H1 (cell line): ENCODE measurements at regions not wholly inside any gene's neighbourhood (a gene's known extent, or its start where the extent isn't known, plus 50 kb on each side); places are given as distances from the start of the nearest gene placed in this dataset.

Experiments used
- CREB1 ChIP-seq: IDR thresholded peaks from 2 replicates; pipeline ENCODE4 v1.6.1; 2012; ENCODE audit warnings: inconsistent platforms
- POLR2A ChIP-seq, 2 experiments: IDR thresholded peaks; 1 replicate in 1 of 2; 2 replicates in 1 of 2; pipeline ENCODE4 v1.6.1; 2011; ENCODE audit warnings: low read depth in 2 of 2, low read length in 2 of 2, mild to moderate bottlenecking in 2 of 2; ENCODE audit errors: control extremely low read depth in 1 of 2
- SUZ12 ChIP-seq: fragments of 200-600 bp; sonication (generic); IDR thresholded peaks from 2 replicates; pipeline ENCODE4 v1.6.1; 2012; ENCODE audit warnings: mild to moderate bottlenecking, inconsistent platforms, low read length, moderate library complexity, mixed read lengths
- TF ChIP-seq, protein P1 (sequence below): fragments of 300-600 bp; sonication (generic); IDR thresholded peaks from 2 replicates; pipeline ENCODE4 v1.7.1; 2012; ENCODE audit warnings: low read length, moderate library complexity, mild to moderate bottlenecking, inconsistent platforms; ENCODE audit not compliant: insufficient replicate concordance
- TF ChIP-seq, protein P2 (sequence below): IDR thresholded peaks from 2 replicates; pipeline ENCODE4 v1.6.1; 2012; ENCODE audit warnings: inconsistent platforms

DNA sequence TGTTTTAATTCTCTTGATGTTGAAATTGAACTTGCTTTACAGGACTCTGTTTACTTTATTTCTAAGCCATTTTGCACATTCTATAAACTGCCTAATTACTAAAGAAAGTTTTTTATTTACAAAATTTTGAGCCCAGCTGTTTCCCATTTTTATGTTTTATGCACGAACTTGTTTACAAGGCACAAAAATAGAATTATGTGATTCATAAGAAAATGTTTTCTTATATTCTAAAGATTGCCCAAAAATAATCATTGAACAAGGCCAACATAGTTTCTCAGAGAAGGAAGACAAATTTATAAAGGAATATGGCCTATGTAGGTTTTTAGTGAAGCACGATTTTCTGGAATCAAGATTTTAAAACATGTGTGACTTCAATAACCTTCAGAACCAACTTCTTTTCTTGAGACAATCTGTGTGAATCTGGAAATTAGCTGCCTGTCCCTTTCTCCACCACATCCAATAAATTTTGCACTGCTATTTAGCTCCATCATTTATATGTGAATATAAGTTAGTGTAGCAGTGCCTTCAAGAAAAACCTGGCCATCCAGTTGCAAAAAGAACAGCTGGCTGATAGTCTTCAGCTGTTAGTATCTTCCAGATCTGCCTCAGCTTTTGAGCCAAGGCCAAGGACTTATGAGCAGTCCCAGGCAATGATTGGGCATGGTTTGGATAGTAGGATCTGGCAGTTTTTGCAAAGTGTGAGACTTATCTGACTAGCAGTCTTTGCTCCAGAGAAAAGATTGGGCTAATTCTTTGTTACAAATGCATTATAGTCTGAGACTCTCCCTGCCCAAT is 253.2 kb upstream of the COL3A1 start (continued):
- TF ChIP-seq CREB1 = no peak
- no peak for TF ChIP-seq POLR2A (IDR thresholded peaks at IDR 0.05; ENCODE audit: control extremely low read depth in 1 of 2, low read depth in 2 of 2, low read length in 2 of 2)
- TF ChIP-seq, protein P1, sequence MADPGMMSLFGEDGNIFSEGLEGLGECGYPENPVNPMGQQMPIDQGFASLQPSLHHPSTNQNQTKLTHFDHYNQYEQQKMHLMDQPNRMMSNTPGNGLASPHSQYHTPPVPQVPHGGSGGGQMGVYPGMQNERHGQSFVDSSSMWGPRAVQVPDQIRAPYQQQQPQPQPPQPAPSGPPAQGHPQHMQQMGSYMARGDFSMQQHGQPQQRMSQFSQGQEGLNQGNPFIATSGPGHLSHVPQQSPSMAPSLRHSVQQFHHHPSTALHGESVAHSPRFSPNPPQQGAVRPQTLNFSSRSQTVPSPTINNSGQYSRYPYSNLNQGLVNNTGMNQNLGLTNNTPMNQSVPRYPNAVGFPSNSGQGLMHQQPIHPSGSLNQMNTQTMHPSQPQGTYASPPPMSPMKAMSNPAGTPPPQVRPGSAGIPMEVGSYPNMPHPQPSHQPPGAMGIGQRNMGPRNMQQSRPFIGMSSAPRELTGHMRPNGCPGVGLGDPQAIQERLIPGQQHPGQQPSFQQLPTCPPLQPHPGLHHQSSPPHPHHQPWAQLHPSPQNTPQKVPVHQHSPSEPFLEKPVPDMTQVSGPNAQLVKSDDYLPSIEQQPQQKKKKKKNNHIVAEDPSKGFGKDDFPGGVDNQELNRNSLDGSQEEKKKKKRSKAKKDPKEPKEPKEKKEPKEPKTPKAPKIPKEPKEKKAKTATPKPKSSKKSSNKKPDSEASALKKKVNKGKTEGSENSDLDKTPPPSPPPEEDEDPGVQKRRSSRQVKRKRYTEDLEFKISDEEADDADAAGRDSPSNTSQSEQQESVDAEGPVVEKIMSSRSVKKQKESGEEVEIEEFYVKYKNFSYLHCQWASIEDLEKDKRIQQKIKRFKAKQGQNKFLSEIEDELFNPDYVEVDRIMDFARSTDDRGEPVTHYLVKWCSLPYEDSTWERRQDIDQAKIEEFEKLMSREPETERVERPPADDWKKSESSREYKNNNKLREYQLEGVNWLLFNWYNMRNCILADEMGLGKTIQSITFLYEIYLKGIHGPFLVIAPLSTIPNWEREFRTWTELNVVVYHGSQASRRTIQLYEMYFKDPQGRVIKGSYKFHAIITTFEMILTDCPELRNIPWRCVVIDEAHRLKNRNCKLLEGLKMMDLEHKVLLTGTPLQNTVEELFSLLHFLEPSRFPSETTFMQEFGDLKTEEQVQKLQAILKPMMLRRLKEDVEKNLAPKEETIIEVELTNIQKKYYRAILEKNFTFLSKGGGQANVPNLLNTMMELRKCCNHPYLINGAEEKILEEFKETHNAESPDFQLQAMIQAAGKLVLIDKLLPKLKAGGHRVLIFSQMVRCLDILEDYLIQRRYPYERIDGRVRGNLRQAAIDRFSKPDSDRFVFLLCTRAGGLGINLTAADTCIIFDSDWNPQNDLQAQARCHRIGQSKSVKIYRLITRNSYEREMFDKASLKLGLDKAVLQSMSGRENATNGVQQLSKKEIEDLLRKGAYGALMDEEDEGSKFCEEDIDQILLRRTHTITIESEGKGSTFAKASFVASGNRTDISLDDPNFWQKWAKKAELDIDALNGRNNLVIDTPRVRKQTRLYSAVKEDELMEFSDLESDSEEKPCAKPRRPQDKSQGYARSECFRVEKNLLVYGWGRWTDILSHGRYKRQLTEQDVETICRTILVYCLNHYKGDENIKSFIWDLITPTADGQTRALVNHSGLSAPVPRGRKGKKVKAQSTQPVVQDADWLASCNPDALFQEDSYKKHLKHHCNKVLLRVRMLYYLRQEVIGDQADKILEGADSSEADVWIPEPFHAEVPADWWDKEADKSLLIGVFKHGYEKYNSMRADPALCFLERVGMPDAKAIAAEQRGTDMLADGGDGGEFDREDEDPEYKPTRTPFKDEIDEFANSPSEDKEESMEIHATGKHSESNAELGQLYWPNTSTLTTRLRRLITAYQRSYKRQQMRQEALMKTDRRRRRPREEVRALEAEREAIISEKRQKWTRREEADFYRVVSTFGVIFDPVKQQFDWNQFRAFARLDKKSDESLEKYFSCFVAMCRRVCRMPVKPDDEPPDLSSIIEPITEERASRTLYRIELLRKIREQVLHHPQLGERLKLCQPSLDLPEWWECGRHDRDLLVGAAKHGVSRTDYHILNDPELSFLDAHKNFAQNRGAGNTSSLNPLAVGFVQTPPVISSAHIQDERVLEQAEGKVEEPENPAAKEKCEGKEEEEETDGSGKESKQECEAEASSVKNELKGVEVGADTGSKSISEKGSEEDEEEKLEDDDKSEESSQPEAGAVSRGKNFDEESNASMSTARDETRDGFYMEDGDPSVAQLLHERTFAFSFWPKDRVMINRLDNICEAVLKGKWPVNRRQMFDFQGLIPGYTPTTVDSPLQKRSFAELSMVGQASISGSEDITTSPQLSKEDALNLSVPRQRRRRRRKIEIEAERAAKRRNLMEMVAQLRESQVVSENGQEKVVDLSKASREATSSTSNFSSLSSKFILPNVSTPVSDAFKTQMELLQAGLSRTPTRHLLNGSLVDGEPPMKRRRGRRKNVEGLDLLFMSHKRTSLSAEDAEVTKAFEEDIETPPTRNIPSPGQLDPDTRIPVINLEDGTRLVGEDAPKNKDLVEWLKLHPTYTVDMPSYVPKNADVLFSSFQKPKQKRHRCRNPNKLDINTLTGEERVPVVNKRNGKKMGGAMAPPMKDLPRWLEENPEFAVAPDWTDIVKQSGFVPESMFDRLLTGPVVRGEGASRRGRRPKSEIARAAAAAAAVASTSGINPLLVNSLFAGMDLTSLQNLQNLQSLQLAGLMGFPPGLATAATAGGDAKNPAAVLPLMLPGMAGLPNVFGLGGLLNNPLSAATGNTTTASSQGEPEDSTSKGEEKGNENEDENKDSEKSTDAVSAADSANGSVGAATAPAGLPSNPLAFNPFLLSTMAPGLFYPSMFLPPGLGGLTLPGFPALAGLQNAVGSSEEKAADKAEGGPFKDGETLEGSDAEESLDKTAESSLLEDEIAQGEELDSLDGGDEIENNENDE = no peak
- no peak for TF ChIP-seq SUZ12
- TF ChIP-seq, protein P2, sequence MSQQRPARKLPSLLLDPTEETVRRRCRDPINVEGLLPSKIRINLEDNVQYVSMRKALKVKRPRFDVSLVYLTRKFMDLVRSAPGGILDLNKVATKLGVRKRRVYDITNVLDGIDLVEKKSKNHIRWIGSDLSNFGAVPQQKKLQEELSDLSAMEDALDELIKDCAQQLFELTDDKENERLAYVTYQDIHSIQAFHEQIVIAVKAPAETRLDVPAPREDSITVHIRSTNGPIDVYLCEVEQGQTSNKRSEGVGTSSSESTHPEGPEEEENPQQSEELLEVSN = no peak
